OCI-LY7 (cell line): ENCODE measurements at regions not wholly inside any gene's neighbourhood (a gene's known extent, or its start where the extent isn't known, plus 50 kb on each side); places are given as distances from the start of the nearest gene placed in this dataset.

Experiments
- BruUV-seq: library from RNA; stranded (reverse); fragments of 400-500 nt; replicated peaks from 2 replicates; lab custom pipeline; 2021; lab: Mats Ljungman, UMichigan
- CTCF ChIA-PET: fragments of 300-600 bp; sonication (Branson Sonifier 250); formaldehyde crosslinking; loops from one replicate; lab custom pipeline; 2022; ENCODE audit warnings: antibody characterized with exemption; ENCODE audit not compliant: unreplicated experiment; lab: Charles Lee
- POLR2A ChIA-PET: fragments of 300-600 bp; sonication (Branson Sonifier 250); formaldehyde crosslinking; loops from one replicate; lab custom pipeline; 2022; ENCODE audit warnings: antibody characterized with exemption; lab: Charles Lee
- DNase-seq: peaks from one replicate; pipeline ENCODE4 v3.0.0-alpha.2; 2015; ENCODE audit warnings: low spot score
- H2AFZ ChIP-seq: fragments of 200-600 bp; sonication (generic), shearing (Covaris generic); 2 replicates; pipeline ENCODE4 v1.6.1; 2014; ENCODE audit warnings: mild to moderate bottlenecking, antibody characterized with exemption, low read length, moderate library complexity
- H3K27ac ChIP-seq: fragments of 200-600 bp; sonication (generic); 2 replicates; pipeline ENCODE4 v1.5.1; 2014; ENCODE audit warnings: mixed run types, low read depth, mild to moderate bottlenecking, moderate library complexity, low read length, inconsistent platforms; ENCODE audit not compliant: poor library complexity, severe bottlenecking
- H3K36me3 ChIP-seq: fragments of 200-600 bp; sonication (generic); 2 replicates; pipeline ENCODE4 v1.6.1; 2014; ENCODE audit warnings: mild to moderate bottlenecking, antibody characterized with exemption, low read length, moderate library complexity, mixed read lengths; ENCODE audit not compliant: insufficient read depth
- H3K4me1 ChIP-seq: fragments of 200-600 bp; sonication (generic); 2 replicates; pipeline ENCODE4 v1.5.1; 2014; ENCODE audit warnings: mild to moderate bottlenecking, low read length; ENCODE audit not compliant: insufficient read depth, poor library complexity, severe bottlenecking
- H3K4me2 ChIP-seq: fragments of 200-600 bp; sonication (generic); 2 replicates; pipeline ENCODE4 v1.6.1; 2014; ENCODE audit warnings: mild to moderate bottlenecking, low read length
- H3K4me3 ChIP-seq: fragments of 200-600 bp; sonication (generic); 2 replicates; pipeline ENCODE4 v1.5.1; 2014; ENCODE audit warnings: mild to moderate bottlenecking, low read depth, low read length; ENCODE audit not compliant: poor library complexity, severe bottlenecking
- H3K79me2 ChIP-seq: fragments of 200-600 bp; sonication (generic); 2 replicates; pipeline ENCODE4 v1.6.1; 2016; ENCODE audit warnings: low read depth, mild to moderate bottlenecking, low read length, moderate library complexity, mixed read lengths; ENCODE audit not compliant: insufficient read depth
- H3K9me2 ChIP-seq: fragments of 200-600 bp; sonication (generic); 2 replicates; pipeline ENCODE4 v1.6.1; 2016; ENCODE audit warnings: mild to moderate bottlenecking, low read length, mixed read lengths; ENCODE audit not compliant: insufficient read depth
- H3K9me3 ChIP-seq: fragments of 200-600 bp; sonication (generic); 2 replicates; pipeline ENCODE4 v1.6.1; 2014; ENCODE audit warnings: mild to moderate bottlenecking, mixed run types, low read length, mixed read lengths
- H4K20me1 ChIP-seq: fragments of 200-600 bp; sonication (generic); 2 replicates; pipeline ENCODE4 v1.6.1; 2014; ENCODE audit warnings: mild to moderate bottlenecking, antibody characterized with exemption, low read length, moderate library complexity, mixed read lengths; ENCODE audit not compliant: insufficient read depth
- CTCF ChIP-seq: fragments of 200-600 bp; sonication (generic); conservative IDR thresholded peaks from 2 replicates; pipeline ENCODE4 v1.5.1; 2014; ENCODE audit warnings: mild to moderate bottlenecking, antibody characterized with exemption, low read length, moderate library complexity, mixed read lengths
- EZH2phosphoT487 ChIP-seq: fragments of 200-600 bp; sonication (generic); IDR thresholded peaks from 2 replicates; pipeline ENCODE4 v1.6.1; 2018; ENCODE audit warnings: low read depth, borderline replicate concordance, mild to moderate bottlenecking, mixed run types, antibody characterized with exemption, low read length, moderate library complexity, mixed read lengths
- intact Hi-C: fragments of 100-400 bp; cut with micrococcal nuclease; formaldehyde crosslinking; loops from one replicate; pipeline ENCODE4 v1.10.0; 2022; ENCODE audit not compliant: unreplicated experiment

GRCh38 chr5:159559337-159559736 lies 229.1 kb upstream of the IL12B start:
- Histone ChIP-seq H3K36me3 (no peaks in the 10 kb centered on the region), H3K27ac (no peak overlapping the region), H2AFZ (no peak overlapping the region), H3K9me3 (no peaks in the 10 kb centered on the region), H4K20me1 (no peaks in the 10 kb centered on the region), H3K79me2 (no peaks in the 10 kb centered on the region), H3K4me3 (no peak overlapping the region), H3K4me1 (no peaks in the 10 kb centered on the region), H3K4me2 (no peak overlapping the region), H3K9me2 (no peaks in the 10 kb centered on the region)
- TF ChIP-seq CTCF, result no peak
- intact Hi-C loops, result no loop called here
- BruUV-seq, result no TSS peak
- no peak for DNase-seq
- POLR2A ChIA-PET, result interaction anchor here (0.6 kb wide), 1 partner anchor 41 kb away, joined by 3 read pairs; no protein-coding TSS in a partner anchor
- CTCF ChIA-PET, result no interaction called here

- no peaks in the 10 kb centered on the region for H3K4me1 ChIP-seq
- H3K4me2 ChIP-seq, result no peak overlapping the region
- H2AFZ ChIP-seq, result no peak overlapping the region
- ChIA-PET CTCF (no interaction called here), POLR2A (no interaction called here)
- no peaks in the 10 kb centered on the region for H3K9me2 ChIP-seq
- no peaks in the 10 kb centered on the region for H3K9me3 ChIP-seq
- no peak for TF ChIP-seq EZH2phosphoT487
- no peak for TF ChIP-seq CTCF
- no TSS peak for BruUV-seq
- no peaks in the 10 kb centered on the region for H3K79me2 ChIP-seq
- DNase-seq, result no peak
- H3K27ac ChIP-seq, result no peak overlapping the region
- intact Hi-C loops, result no loop called here
- H4K20me1 ChIP-seq, result no peaks in the 10 kb centered on the region
- no peak overlapping the region for H3K4me3 ChIP-seq
- no peaks in the 10 kb centered on the region for H3K36me3 ChIP-seq
Measured at GRCh38 chr5:159560088-159560487, 229.8 kb upstream of the IL12B start.

- Histone ChIP-seq H3K27ac (no peak overlapping the region), H3K9me2 (no peaks in the 10 kb centered on the region), H3K79me2 (no peaks in the 10 kb centered on the region), H3K9me3 (no peaks in the 10 kb centered on the region), H3K4me2 (no peak overlapping the region), H2AFZ (no peak overlapping the region), H4K20me1 (no peaks in the 10 kb centered on the region), H3K36me3 (no peaks in the 10 kb centered on the region), H3K4me1 (no peaks in the 10 kb centered on the region), H3K4me3 (no peak overlapping the region)
- intact Hi-C loops, result no loop called here
- no TSS peak for BruUV-seq
- no peak for DNase-seq
- CTCF ChIA-PET, result no interaction called here
- TF ChIP-seq EZH2phosphoT487, result no peak
- TF ChIP-seq CTCF, result no peak
- POLR2A ChIA-PET, result no interaction called here
Measured at GRCh38 chr5:159564031-159564430, 233.7 kb upstream of the IL12B start.
